GM12878 (cell line): ENCODE measurements at regions not wholly inside any gene's neighbourhood (a gene's known extent, or its start where the extent isn't known, plus 50 kb on each side); places are given as distances from the start of the nearest gene placed in this dataset.

Experiments
- ATAC-seq: fragments of 200-7000 bp; cut with Tn5 transposase; 3 replicates; pipeline ENCODE4 v1.9.1; 2020; ENCODE audit warnings: mild to moderate bottlenecking, moderate library complexity
- BruUV-seq: library from RNA; stranded (reverse); fragments of 400-500 nt; replicated peaks from 2 replicates; lab custom pipeline; 2021; lab: Mats Ljungman, UMichigan
- CTCF ChIA-PET: fragments of 300-600 bp; sonication (Branson Sonifier 250); formaldehyde crosslinking; extraction: SDS; loops from one replicate; lab custom pipeline; 2021; ENCODE audit warnings: inconsistent platforms; lab: Yijun Ruan, JAX
- POLR2A ChIA-PET: fragments of 350-600 bp; formaldehyde crosslinking; extraction: SDS; loops from one replicate; lab custom pipeline; 2021; ENCODE audit warnings: inconsistent platforms; lab: Charles Lee
- RAD21 ChIA-PET: fragments of 300-600 bp; sonication (Branson Sonifier 250); formaldehyde crosslinking; loops from one replicate; lab custom pipeline; 2023; ENCODE audit warnings: antibody characterized with exemption; ENCODE audit not compliant: unreplicated experiment; lab: Charles Lee
- SMC1A ChIA-PET: fragments of 300-600 bp; sonication (Branson Sonifier 250); formaldehyde crosslinking; loops from one replicate; lab custom pipeline; 2023; ENCODE audit not compliant: unreplicated experiment, uncharacterized antibody; lab: Charles Lee
- DNase-seq: peaks from one replicate; pipeline ENCODE4 v3.0.0-alpha.2; 2011; ENCODE audit warnings: low read depth, low spot score
- FAIRE-seq: peaks from 3 replicates; lab custom pipeline; 2011; peaks lifted over from hg19 to GRCh38; lab: Jason Lieb, UNC
- H2AFZ ChIP-seq: 2 replicates; pipeline ENCODE4 v1.6.0; 2011; ENCODE audit warnings: low read depth, low read length, control low read depth; ENCODE audit not compliant: control insufficient read depth
- H3K27ac ChIP-seq: 2 replicates; pipeline ENCODE4 v1.5.1; 2011; ENCODE audit warnings: control low read depth; ENCODE audit not compliant: control insufficient read depth, insufficient read depth
- H3K27me3 ChIP-seq, 2 experiments: replicated peaks in 1 of 2; 2 replicates each; pipeline versions ENCODE4 v1.6.0 to v1.6.1; 2011; ENCODE audit warnings: low read length in 1 of 2; ENCODE audit not compliant: control insufficient read depth in 2 of 2, insufficient read depth in 2 of 2
- H3K36me3 ChIP-seq, 2 experiments: 2 replicates each; pipeline ENCODE4 v1.5.1; 2011; ENCODE audit warnings: low read length in 1 of 2; ENCODE audit not compliant: control insufficient read depth in 2 of 2, insufficient read depth in 2 of 2
- H3K4me1 ChIP-seq: 2 replicates; pipeline ENCODE4 v1.6.1; 2011; ENCODE audit warnings: mild to moderate bottlenecking, low read length, moderate library complexity, mixed read lengths; ENCODE audit not compliant: control insufficient read depth, insufficient read depth
- H3K4me2 ChIP-seq: 2 replicates; pipeline ENCODE4 v1.6.0; 2011; ENCODE audit warnings: control low read depth; ENCODE audit not compliant: control insufficient read depth, insufficient read depth
- H3K4me3 ChIP-seq: fragments of 200-600 bp; sonication (generic); 2 replicates; pipeline ENCODE4 v1.5.1; 2016
- H3K79me2 ChIP-seq: 2 replicates; pipeline ENCODE4 v1.6.0; 2011; ENCODE audit warnings: low read length; ENCODE audit not compliant: control insufficient read depth, insufficient read depth
- H3K9ac ChIP-seq: 2 replicates; pipeline ENCODE4 v1.8.0; 2011; ENCODE audit warnings: low read length, control low read depth, mixed read lengths; ENCODE audit not compliant: control insufficient read depth, insufficient read depth
- H3K9me3 ChIP-seq: replicated peaks from 3 replicates; pipeline ENCODE4 v1.5.1; 2011; ENCODE audit warnings: mild to moderate bottlenecking, low read length; ENCODE audit not compliant: control insufficient read depth, insufficient read depth
- H4K20me1 ChIP-seq: 2 replicates; pipeline ENCODE4 v1.6.0; 2011; ENCODE audit not compliant: control insufficient read depth, insufficient read depth
- CHD1 ChIP-seq: IDR thresholded peaks from 2 replicates; pipeline ENCODE4 v1.6.1; 2012; ENCODE audit warnings: low read depth, low read length, improper control_type of control experiment
- CUX1 ChIP-seq: IDR thresholded peaks from 2 replicates; pipeline ENCODE4 v1.6.1; 2012; ENCODE audit warnings: improper control_type of control experiment, low read depth, low read length; ENCODE audit not compliant: insufficient replicate concordance
- EED ChIP-seq: sonication (generic); IDR thresholded peaks from 2 replicates; pipeline ENCODE4 v1.6.1; 2016; ENCODE audit warnings: antibody characterized with exemption, low read depth
- ETV6 ChIP-seq, 2 experiments: fragments of 450-650 bp in 1 of 2; IDR thresholded peaks in 1 of 2; conservative IDR thresholded peaks in 1 of 2; 2 replicates each; pipeline ENCODE4 v1.6.1; 2014; ENCODE audit warnings: antibody characterized with exemption in 1 of 2, borderline replicate concordance in 1 of 2, low read depth in 1 of 2, mild to moderate bottlenecking in 1 of 2, moderate library complexity in 1 of 2
- HCFC1 ChIP-seq: fragments of 150-350 bp; IDR thresholded peaks from 2 replicates; pipeline ENCODE4 v1.6.1; 2014; ENCODE audit warnings: low read length
- NFYA ChIP-seq: IDR thresholded peaks from 2 replicates; pipeline ENCODE4 v1.6.1; 2011; ENCODE audit warnings: low read depth, mild to moderate bottlenecking, low read length, improper control_type of control experiment, borderline replicate concordance
- NRF1 ChIP-seq: conservative IDR thresholded peaks from 2 replicates; pipeline ENCODE4 v1.6.1; 2011; ENCODE audit warnings: mild to moderate bottlenecking, low read depth, low read length, improper control_type of control experiment
- RBBP5 ChIP-seq: fragments of 200-600 bp; sonication (generic); conservative IDR thresholded peaks from 2 replicates; pipeline ENCODE4 v1.6.1; 2016
- SIX5 ChIP-seq: IDR thresholded peaks from 2 replicates; pipeline ENCODE4 v1.6.1; 2011; ENCODE audit warnings: mild to moderate bottlenecking, low read depth, low read length, moderate library complexity; ENCODE audit not compliant: severe bottlenecking
- SMC3 ChIP-seq: IDR thresholded peaks from 2 replicates; pipeline ENCODE4 v1.6.1; 2011; ENCODE audit warnings: low read length, improper control_type of control experiment, borderline replicate concordance
- SRF ChIP-seq, 2 experiments: IDR thresholded peaks; 2 replicates each; pipeline ENCODE4 v1.6.1; 2011; ENCODE audit warnings: low read depth in 2 of 2, low read length in 2 of 2, mild to moderate bottlenecking in 1 of 2, moderate library complexity in 1 of 2
- TAF1 ChIP-seq: IDR thresholded peaks from 2 replicates; pipeline ENCODE4 v1.6.1; 2011; ENCODE audit warnings: mild to moderate bottlenecking, low read depth, low read length, borderline replicate concordance
- ZNF687 ChIP-seq: fragments of 450-650 bp; IDR thresholded peaks from 2 replicates; pipeline ENCODE4 v1.6.1; 2017; ENCODE audit warnings: mild to moderate bottlenecking, moderate library complexity
- ZSCAN29 ChIP-seq: fragments of 450-650 bp; IDR thresholded peaks from 2 replicates; pipeline ENCODE4 v1.6.1; 2017; ENCODE audit warnings: mild to moderate bottlenecking, moderate library complexity
- ZZZ3 ChIP-seq: IDR thresholded peaks from 2 replicates; pipeline ENCODE4 v1.6.1; 2011; ENCODE audit warnings: low read depth; ENCODE audit not compliant: control insufficient read depth, insufficient read length
- WGBS: methylation state at CpG from one replicate; pipeline ENCODE4 v1.1.6; 2016; ENCODE audit warnings: low lambda C conversion rate; ENCODE audit not compliant: insufficient replicate concordance, insufficient coverage; ENCODE audit errors: missing lambda C conversion rate; 5-methylcytosine and 5-hydroxymethylcytosine counted together
- in situ Hi-C: fragments of 300-500 bp; cut with MboI; formaldehyde crosslinking; loops from 9 replicates; pipeline ENCODE4 v1.14.3; 2018; ENCODE audit warnings: mixed read lengths
- intact Hi-C: fragments of 100-400 bp; cut with micrococcal nuclease; formaldehyde crosslinking; loops from one replicate; pipeline ENCODE4 v1.14.2; 2022; ENCODE audit not compliant: unreplicated experiment

- H2AFZ ChIP-seq = no peak overlapping the region
- H3K4me1 ChIP-seq = no peaks in the 10 kb centered on the region
- ATAC-seq = no peak
- H3K9ac ChIP-seq = no peak overlapping the region
- no peaks in the 10 kb centered on the region for H3K79me2 ChIP-seq
- no peaks in the 10 kb centered on the region for H3K27me3 ChIP-seq
- ChIA-PET CTCF (interaction anchor here (1.4 to 5.9 kb wide), 3 partner anchors 32 to 80 kb away, joined by 7 to 60 read pairs (median 23); no protein-coding TSS in a partner anchor), POLR2A (no interaction called here), SMC1A (interaction anchor here (1.0 to 3.3 kb wide), 5 partner anchors 29 to 987 kb away, joined by 3 to 30 read pairs (median 3); no protein-coding TSS in a partner anchor), RAD21 (interaction anchor here (1.5 to 3.4 kb wide), 2 partner anchors 32 to 49 kb away, joined by 5 to 23 read pairs; no protein-coding TSS in a partner anchor)
- H4K20me1 ChIP-seq = no peaks in the 10 kb centered on the region
- no peak for FAIRE-seq
- 74% methylated on average over 7 of the region's 9 CpGs for WGBS
- BruUV-seq = no TSS peak
- DNase-seq = no peak
- H3K4me3 ChIP-seq = no peak overlapping the region
- in situ Hi-C loops (no loop called here), intact Hi-C loops (loop anchor here (10.0 kb wide), 1 partner anchor 775 kb away; no protein-coding TSS in a partner anchor)
- no peaks in the 10 kb centered on the region; the same call in 2 of the 3 replicates for H3K9me3 ChIP-seq
- no peak overlapping the region for H3K27ac ChIP-seq
- H3K36me3 ChIP-seq = no peaks in the 10 kb centered on the region
- no peak overlapping the region for H3K4me2 ChIP-seq
- TF ChIP-seq CHD1 (no peak), NFYA (no peak), ZZZ3 (no peak), SMC3 (no peak), ZSCAN29 (no peak), SIX5 (no peak), ZNF687 (no peak), ETV6 (conservative IDR thresholded peaks at IDR 0.05 in 1 of 2, IDR thresholded peaks at IDR 0.05 in 1 of 2; ENCODE audit: borderline replicate concordance in 1 of 2, low read depth in 1 of 2) (no peak), CUX1 (no peak), NRF1 (no peak), EED (no peak), HCFC1 (no peak), RBBP5 (no peak), TAF1 (no peak), SRF (IDR thresholded peaks at IDR 0.05; ENCODE audit: low read depth in 2 of 2, low read length in 2 of 2) (no peak)
Observed at GRCh38 chr10:30719832-30720231, 90.3 kb upstream of the LYZL2 start.
